Epithelial cell of esophagus (primary cell): ENCODE measurements at regions not wholly inside any gene's neighbourhood (a gene's known extent, or its start where the extent isn't known, plus 50 kb on each side); places are given as distances from the start of the nearest gene placed in this dataset.
A peak's percentile ranks its signal among the peaks of the same experiment; 100 is the strongest.

Source experiments
- DNase-seq: peaks from one replicate; pipeline ENCODE4 v3.0.0; 2010; ENCODE audit warnings: low read depth
- H3K4me3 ChIP-seq: 2 replicates; pipeline ENCODE4 v1.5.1; 2011; ENCODE audit warnings: mild to moderate bottlenecking, low read length, control low read depth
- CTCF ChIP-seq: IDR thresholded peaks from 2 replicates; pipeline ENCODE4 v1.5.1; 2011; ENCODE audit warnings: low read depth, mild to moderate bottlenecking, low read length, control low read depth, inconsistent platforms; ENCODE audit not compliant: insufficient read depth; ENCODE audit errors: missing control alignments

GRCh38 chrX:2614911-2615310, 76.2 kb upstream of the CD99 start:
- peak; percentile 65 for DNase-seq
- peak; percentile 55 for TF ChIP-seq CTCF

GRCh38 chrX:2610246-2611170, 80.6 kb upstream of the CD99 start:
- TF ChIP-seq CTCF = no peak
- DNase-seq = no peak
- peak overlapping the region; percentile 78 for H3K4me3 ChIP-seq

More at GRCh38 chrX:2614911-2615310, 76.2 kb upstream of the CD99 start:
- no peak overlapping the region for H3K4me3 ChIP-seq

DNA sequence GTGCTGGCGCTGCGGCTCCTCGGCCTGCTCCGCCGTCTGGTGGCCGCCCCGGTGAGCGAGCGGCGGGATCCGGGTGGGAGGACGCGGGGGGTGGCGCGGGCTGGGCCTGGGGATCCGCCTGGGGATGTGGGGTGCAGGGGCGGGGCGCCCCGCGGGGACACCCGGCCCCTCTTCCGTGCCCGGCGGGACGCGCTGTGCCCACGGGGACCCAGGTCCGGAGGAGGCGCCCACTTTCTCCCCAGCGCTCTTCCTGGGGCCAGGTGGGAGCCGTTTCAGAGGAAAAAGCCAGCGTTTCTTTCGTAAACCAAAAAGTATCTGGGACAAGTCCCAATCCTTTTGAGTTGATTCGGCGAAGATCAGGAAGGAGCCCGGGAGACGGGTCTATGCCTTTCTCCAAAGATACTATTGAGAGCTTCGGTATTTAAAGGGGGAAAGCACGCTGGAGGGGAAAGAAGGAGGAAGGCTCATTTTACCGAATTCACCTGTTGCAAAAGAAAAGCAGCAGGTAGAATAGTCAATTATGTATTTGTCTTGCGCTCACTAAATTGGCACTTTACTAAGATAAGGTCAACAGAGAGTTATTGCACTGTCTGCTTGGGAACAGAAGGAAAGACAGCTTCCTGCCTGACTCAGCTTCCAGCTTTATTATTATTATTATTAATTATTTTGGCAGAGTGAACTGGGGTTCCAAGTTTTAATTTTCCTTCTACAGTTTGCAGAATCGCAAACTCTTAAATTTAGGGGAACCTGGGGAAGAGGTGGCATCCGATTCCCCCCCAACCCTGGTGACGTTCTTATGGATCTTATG, 81.5 kb upstream of the CD99 start:
- peak; percentile 34 for DNase-seq
- no peak for TF ChIP-seq CTCF

DNA sequence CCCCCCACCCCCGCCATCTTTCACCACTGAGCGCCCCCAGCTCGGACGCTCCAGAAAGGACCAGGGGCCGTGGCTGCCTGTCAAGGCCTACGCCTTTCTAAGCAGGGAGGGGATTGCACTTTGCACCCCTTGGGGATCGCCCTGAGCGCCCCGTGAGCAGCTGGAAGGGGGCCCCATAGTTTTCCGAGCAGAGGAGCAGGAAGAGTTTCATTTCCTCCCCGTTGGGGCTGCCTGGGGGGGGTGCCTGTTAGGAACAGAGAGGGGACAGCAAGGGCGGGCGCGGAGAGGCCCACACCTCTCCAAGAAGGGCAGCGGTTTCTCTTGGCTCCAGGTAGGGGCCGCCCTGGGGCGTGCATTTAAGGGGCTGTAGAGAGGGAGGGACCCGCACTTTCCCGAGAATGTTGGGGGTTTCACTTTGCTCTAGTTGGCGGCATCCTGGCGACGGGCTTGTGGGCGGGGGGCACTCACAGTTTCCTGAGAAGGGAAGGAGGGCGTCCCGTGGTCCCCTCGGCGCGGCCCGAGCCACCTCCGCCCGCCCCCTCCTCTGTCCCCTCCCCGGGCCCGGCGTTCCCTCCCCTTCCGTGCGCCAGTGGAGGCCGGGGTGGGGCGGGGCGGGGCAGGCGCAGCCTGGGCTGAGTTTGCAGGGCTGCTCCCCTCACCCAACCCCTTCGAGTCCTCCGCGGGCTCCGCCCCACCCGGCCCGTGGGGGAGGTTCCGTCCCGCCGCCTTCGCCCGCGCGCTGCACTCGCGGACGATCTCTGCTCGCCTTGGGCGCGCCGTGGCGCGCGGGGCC, 82.3 kb upstream of the CD99 start:
- no peak for TF ChIP-seq CTCF
- peak overlapping the region; percentile 78 for H3K4me3 ChIP-seq
- DNase-seq = peak; percentile 90

More for the DNA sequence above, 81.5 kb upstream of the CD99 start:
- peak overlapping the region; percentile 78 for H3K4me3 ChIP-seq

DNA sequence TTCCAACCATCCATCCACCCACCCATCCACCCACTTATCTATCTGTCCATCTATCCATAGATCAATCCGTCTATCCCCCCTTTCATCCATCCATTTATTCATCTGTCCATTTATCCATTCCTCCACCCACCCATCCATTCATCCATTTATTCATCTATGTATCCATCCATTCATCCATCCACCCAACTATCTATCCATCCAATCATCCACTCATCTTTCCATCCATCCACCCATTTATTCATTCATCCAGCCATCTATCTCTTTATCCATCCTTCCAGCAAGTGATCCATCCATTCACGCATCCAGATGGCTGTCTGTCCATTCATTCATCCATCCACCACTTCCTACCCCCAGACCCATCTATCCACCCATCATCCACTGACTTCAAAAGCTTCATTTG, 84.0 kb upstream of the CD99 start:
- H3K4me3 ChIP-seq = no peak overlapping the region
- no peak for TF ChIP-seq CTCF
- no peak for DNase-seq

- no peak for TF ChIP-seq CTCF
- DNase-seq = no peak
- no peak overlapping the region for H3K4me3 ChIP-seq
Observed at GRCh38 chrX:2600564-2600963, 90.5 kb upstream of the CD99 start.
